Left ventricle myocardium inferior (tissue), 1 donor: ENCODE measurements at regions not wholly inside any gene's neighbourhood (a gene's known extent, or its start where the extent isn't known, plus 50 kb on each side); places are given as distances from the start of the nearest gene placed in this dataset.

Source experiments
- DNase-seq: peaks from one replicate; pipeline ENCODE4 v3.0.0-alpha.2; 2020
- H3K27ac ChIP-seq: fragments of 200-600 bp; replicated peaks from 2 replicates; pipeline ENCODE4 v1.8.0; 2021
- H3K27me3 ChIP-seq: fragments of 200-600 bp; 2 replicates; pipeline ENCODE4 v1.8.0; 2021; ENCODE audit warnings: low read depth
- H3K36me3 ChIP-seq: fragments of 200-600 bp; 2 replicates; pipeline ENCODE4 v1.8.0; 2021
- H3K4me1 ChIP-seq: fragments of 200-600 bp; 2 replicates; pipeline ENCODE4 v1.8.0; 2021
- H3K4me3 ChIP-seq: fragments of 200-600 bp; 2 replicates; pipeline ENCODE4 v1.8.0; 2021; ENCODE audit warnings: mild to moderate bottlenecking, moderate library complexity
- H3K9me3 ChIP-seq: fragments of 200-600 bp; replicated peaks from 2 replicates; pipeline ENCODE4 v1.8.0; 2021
- intact Hi-C: fragments of 100-400 bp; cut with micrococcal nuclease; formaldehyde crosslinking; loops from one replicate; pipeline ENCODE4 v1.11.0; 2022
- TF ChIP-seq, protein P1 (sequence below): fragments of 200-600 bp; IDR thresholded peaks from 2 replicates; pipeline ENCODE4 v1.8.0; 2021; ENCODE audit warnings: antibody characterized with exemption, mild to moderate bottlenecking, borderline replicate concordance
- donor health status: DM: no; HTN: yes; CAD: no; lungs with severe emphysema.

DNA sequence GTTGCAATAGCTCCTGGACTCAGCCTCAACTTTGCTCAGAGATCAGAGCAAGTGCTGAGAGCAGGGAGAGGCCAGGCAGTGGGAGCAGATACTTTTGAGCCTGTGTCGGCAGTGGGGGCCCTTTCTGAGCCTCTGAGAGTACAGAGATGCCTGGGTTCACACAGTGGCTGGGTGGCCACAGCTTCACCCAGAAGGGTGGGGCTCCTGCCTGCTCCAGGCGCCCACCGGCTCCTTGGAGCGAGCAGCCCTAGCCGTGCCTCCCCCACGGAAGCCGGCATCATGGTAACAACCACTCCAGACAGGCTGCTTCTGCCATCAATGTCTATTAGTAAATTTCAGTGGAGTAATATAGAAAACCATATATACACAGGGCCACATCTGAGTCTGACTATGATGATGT lies 619.2 kb upstream of the SETBP1 start:
- intact Hi-C loops = no loop called here
- Histone ChIP-seq H3K4me3 (no peak overlapping the region), H3K9me3 (no peaks in the 10 kb centered on the region), H3K27me3 (no peaks in the 10 kb centered on the region), H3K4me1 (no peaks in the 10 kb centered on the region), H3K36me3 (no peaks in the 10 kb centered on the region), H3K27ac (no peak overlapping the region)
- TF ChIP-seq, protein P1, sequence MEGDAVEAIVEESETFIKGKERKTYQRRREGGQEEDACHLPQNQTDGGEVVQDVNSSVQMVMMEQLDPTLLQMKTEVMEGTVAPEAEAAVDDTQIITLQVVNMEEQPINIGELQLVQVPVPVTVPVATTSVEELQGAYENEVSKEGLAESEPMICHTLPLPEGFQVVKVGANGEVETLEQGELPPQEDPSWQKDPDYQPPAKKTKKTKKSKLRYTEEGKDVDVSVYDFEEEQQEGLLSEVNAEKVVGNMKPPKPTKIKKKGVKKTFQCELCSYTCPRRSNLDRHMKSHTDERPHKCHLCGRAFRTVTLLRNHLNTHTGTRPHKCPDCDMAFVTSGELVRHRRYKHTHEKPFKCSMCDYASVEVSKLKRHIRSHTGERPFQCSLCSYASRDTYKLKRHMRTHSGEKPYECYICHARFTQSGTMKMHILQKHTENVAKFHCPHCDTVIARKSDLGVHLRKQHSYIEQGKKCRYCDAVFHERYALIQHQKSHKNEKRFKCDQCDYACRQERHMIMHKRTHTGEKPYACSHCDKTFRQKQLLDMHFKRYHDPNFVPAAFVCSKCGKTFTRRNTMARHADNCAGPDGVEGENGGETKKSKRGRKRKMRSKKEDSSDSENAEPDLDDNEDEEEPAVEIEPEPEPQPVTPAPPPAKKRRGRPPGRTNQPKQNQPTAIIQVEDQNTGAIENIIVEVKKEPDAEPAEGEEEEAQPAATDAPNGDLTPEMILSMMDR = no peak
- DNase-seq = no peak

DNA sequence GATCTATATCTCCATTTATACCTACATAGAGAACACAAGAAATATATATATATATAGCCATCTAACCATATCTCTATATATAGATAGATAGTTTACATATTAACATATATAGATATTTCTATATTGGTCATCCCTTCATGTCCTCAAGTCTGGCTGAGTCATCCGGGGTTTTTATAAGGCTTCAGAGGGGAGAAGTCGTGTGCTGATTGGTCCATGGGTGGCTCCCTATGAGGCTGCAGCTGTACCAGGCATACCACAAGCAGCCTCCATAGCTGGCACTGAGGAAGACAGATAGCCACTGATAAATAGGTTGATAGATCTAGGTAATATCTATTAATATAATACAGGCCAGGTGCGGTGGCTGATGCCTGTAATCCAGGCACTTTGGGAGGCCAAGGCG lies 618.3 kb upstream of the SETBP1 start:
- Histone ChIP-seq H3K4me3 (no peak overlapping the region), H3K27ac (no peak overlapping the region), H3K36me3 (no peaks in the 10 kb centered on the region), H3K27me3 (no peaks in the 10 kb centered on the region), H3K4me1 (no peaks in the 10 kb centered on the region), H3K9me3 (no peaks in the 10 kb centered on the region)
- TF ChIP-seq, protein P1 = no peak
- DNase-seq = no peak
- intact Hi-C loops = no loop called here

DNA sequence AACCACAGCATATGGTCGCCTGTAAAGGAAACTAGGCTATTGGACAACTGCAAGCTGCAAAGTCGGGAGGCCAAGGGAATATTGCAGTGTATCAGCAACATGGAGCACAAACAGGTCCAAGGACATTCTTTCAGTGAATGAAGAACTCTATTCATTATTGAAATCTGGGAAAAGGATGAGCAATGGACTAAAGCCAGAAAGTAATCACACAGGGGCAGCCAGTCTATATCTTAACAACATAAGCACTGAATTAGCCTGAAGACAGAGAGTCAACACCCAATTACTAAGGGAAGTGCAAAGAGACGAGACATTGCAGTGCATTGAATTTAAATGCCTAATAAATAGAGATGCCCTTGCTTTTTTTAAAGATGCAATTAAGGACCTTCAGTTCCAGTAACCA lies 615.5 kb upstream of the SETBP1 start:
- no peak for DNase-seq
- Histone ChIP-seq H3K27ac (no peak overlapping the region), H3K9me3 (no peaks in the 10 kb centered on the region), H3K4me3 (no peak overlapping the region), H3K27me3 (no peaks in the 10 kb centered on the region), H3K36me3 (no peaks in the 10 kb centered on the region), H3K4me1 (no peaks in the 10 kb centered on the region)
- intact Hi-C loops = no loop called here
- TF ChIP-seq, protein P1 = no peak

DNA sequence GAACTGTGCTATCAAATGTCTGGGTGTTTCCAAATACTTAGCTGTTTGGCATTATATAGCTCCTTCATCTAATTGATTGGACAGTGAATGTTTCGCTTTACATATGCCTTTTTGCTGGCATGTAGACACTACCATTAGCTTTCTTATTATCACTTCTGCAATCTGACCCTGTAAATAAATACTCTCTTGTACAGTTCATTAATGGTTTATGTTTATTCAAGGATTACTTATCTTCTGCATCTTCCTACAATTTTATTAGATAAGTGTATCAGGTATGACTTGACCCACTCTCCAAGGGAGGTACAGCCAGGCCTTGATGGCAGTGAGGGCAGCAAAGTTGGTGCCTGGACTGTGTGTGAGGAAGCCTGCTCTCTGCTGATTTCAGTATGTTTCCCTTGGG lies 614.1 kb upstream of the SETBP1 start:
- Histone ChIP-seq H3K27ac (no peak overlapping the region), H3K27me3 (no peaks in the 10 kb centered on the region), H3K4me1 (no peaks in the 10 kb centered on the region), H3K36me3 (no peaks in the 10 kb centered on the region), H3K4me3 (no peak overlapping the region), H3K9me3 (no peaks in the 10 kb centered on the region)
- TF ChIP-seq, protein P1 = no peak
- DNase-seq = no peak
- intact Hi-C loops = no loop called here

DNA sequence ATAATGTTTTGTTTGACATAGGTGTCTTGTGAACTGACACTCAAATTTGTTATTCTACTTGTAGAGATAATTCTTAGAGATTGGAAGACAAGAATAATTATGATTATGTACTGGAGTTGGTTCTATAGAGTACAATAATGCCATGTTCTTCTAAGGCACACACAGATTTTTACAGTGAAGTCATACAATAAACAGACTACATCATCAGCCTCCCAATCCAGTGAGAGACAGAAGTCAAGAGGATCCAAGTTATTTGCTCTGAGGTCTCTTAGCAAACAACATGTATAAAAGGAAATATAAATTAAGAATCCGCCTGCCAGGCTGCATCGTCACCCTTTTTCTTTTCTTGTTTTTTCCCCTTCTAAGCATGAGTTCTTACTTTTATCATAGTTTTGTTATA lies 613.5 kb upstream of the SETBP1 start:
- Histone ChIP-seq H3K36me3 (no peaks in the 10 kb centered on the region), H3K9me3 (no peaks in the 10 kb centered on the region), H3K27ac (no peak overlapping the region), H3K4me3 (no peak overlapping the region), H3K4me1 (no peaks in the 10 kb centered on the region), H3K27me3 (no peaks in the 10 kb centered on the region)
- no peak for DNase-seq
- TF ChIP-seq, protein P1 = no peak
- intact Hi-C loops = no loop called here

DNA sequence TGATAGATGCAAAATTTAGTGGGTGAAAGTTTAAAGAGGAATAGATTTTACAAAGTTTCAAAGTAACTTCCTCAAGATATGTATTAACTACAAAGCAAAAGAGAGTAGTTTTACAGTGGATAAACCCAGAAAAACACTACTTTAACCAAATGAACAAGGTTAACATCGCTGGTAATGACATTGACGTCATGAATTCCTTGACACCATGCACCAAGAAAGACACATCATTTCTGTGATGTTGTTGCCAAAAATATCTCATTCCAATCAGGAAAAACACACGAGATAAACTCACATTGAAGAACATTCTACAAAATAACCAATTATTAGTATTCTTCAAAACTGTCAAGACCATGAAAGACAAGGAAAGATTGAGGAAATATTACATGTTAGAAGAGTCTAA lies 605.6 kb upstream of the SETBP1 start:
- Histone ChIP-seq H3K4me3 (no peak overlapping the region), H3K27me3 (no peaks in the 10 kb centered on the region), H3K4me1 (no peaks in the 10 kb centered on the region), H3K9me3 (no peaks in the 10 kb centered on the region), H3K27ac (no peak overlapping the region), H3K36me3 (no peaks in the 10 kb centered on the region)
- DNase-seq = no peak
- TF ChIP-seq, protein P1 = no peak
- intact Hi-C loops = no loop called here
